Hepatocyte (in vitro differentiated cells): ENCODE measurements at regions not wholly inside any gene's neighbourhood (a gene's known extent, or its start where the extent isn't known, plus 50 kb on each side); places are given as distances from the start of the nearest gene placed in this dataset.

Source experiments
- DNase-seq: peaks from one replicate; pipeline ENCODE4 v3.0.0-alpha.2; 2016; ENCODE audit warnings: low spot score
- H2AFZ ChIP-seq: fragments of 200-600 bp; sonication (generic); 2 replicates; pipeline ENCODE4 v1.6.0; 2016; ENCODE audit warnings: antibody characterized with exemption, mild to moderate bottlenecking
- H3K27ac ChIP-seq: fragments of 200-600 bp; sonication (generic); 2 replicates; pipeline ENCODE4 v1.5.1; 2016; ENCODE audit warnings: mild to moderate bottlenecking
- H3K27me3 ChIP-seq: fragments of 200-600 bp; sonication (generic); 2 replicates; pipeline ENCODE4 v1.6.1; 2016
- H3K36me3 ChIP-seq: fragments of 200-600 bp; sonication (generic); replicated peaks from 2 replicates; pipeline ENCODE4 v1.5.1; 2016; ENCODE audit warnings: low read depth; ENCODE audit not compliant: insufficient read depth
- H3K4me1 ChIP-seq: fragments of 200-600 bp; sonication (generic); 2 replicates; pipeline ENCODE4 v1.5.1; 2016; ENCODE audit warnings: mild to moderate bottlenecking, moderate library complexity; ENCODE audit not compliant: insufficient read depth
- H3K4me2 ChIP-seq: fragments of 200-600 bp; sonication (generic); 2 replicates; pipeline ENCODE4 v1.6.0; 2016
- H3K4me3 ChIP-seq: fragments of 200-600 bp; sonication (generic); 2 replicates; pipeline ENCODE4 v1.5.1; 2016; ENCODE audit warnings: mild to moderate bottlenecking
- H3K79me2 ChIP-seq: fragments of 200-600 bp; sonication (generic); 2 replicates; pipeline ENCODE4 v1.6.0; 2017; ENCODE audit warnings: mild to moderate bottlenecking
- H3K9me2 ChIP-seq: fragments of 200-600 bp; sonication (generic); replicated peaks from 2 replicates; pipeline ENCODE4 v1.6.0; 2017; ENCODE audit warnings: mild to moderate bottlenecking; ENCODE audit not compliant: insufficient read depth
- H3K9me3 ChIP-seq: fragments of 200-600 bp; sonication (generic); 2 replicates; pipeline ENCODE4 v1.5.1; 2016; ENCODE audit warnings: low read depth, mild to moderate bottlenecking
- H4K20me1 ChIP-seq: fragments of 200-600 bp; sonication (generic); 2 replicates; pipeline ENCODE4 v1.6.0; 2016; ENCODE audit warnings: mild to moderate bottlenecking; ENCODE audit not compliant: insufficient read depth, poor library complexity, severe bottlenecking
- CTCF ChIP-seq: fragments of 200-600 bp; sonication (generic); IDR thresholded peaks from 2 replicates; pipeline ENCODE4 v1.5.1; 2016; ENCODE audit warnings: antibody characterized with exemption, mild to moderate bottlenecking; ENCODE audit not compliant: poor library complexity
- EZH2 ChIP-seq: fragments of 200-600 bp; sonication (generic); IDR thresholded peaks from 2 replicates; pipeline ENCODE4 v1.6.1; 2016; ENCODE audit warnings: antibody characterized with exemption, mild to moderate bottlenecking, borderline replicate concordance
- EZH2phosphoT487 ChIP-seq: fragments of 200-600 bp; sonication (generic); IDR thresholded peaks from one replicate; pipeline ENCODE4 v1.6.1; 2018; ENCODE audit warnings: antibody characterized with exemption, mild to moderate bottlenecking, low read depth, moderate library complexity; ENCODE audit not compliant: unreplicated experiment, severe bottlenecking
- WGBS: methylation state at CpG from one replicate; pipeline ENCODE4 v1.1.6; 2016; ENCODE audit warnings: low lambda C conversion rate; ENCODE audit errors: missing lambda C conversion rate; 5-methylcytosine and 5-hydroxymethylcytosine counted together

DNA sequence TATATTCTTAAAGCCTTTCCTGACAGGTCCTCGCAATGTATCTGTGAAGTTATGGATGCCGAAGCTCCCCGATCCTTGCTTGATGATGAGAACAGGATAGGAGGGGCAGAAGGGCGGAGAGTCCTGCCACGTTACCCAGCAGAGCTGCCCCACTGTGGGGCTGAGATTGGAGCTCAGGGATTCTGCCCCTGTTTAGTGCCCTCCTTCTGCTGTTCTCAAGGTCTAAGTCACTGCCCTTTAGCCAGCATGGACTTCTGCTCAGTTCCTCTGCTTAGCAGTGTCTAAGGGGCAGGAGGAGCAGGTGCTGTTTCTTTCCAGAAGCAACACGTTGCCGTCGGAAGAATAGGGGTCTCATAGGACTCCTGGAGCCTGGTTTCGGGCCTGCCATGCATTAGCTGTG lies 164.2 kb upstream of the B3GAT1 start:
- no peak for DNase-seq
- no peaks in the 10 kb centered on the region for H4K20me1 ChIP-seq
- TF ChIP-seq EZH2phosphoT487, result no peak
- no peak overlapping the region for H2AFZ ChIP-seq
- H3K4me3 ChIP-seq, result no peak overlapping the region
- H3K4me1 ChIP-seq, result no peaks in the 10 kb centered on the region
- H3K9me3 ChIP-seq, result no peaks in the 10 kb centered on the region
- H3K4me2 ChIP-seq, result no peak overlapping the region
- 72% methylated on average over 9 of the region's 9 CpGs for WGBS
- H3K9me2 ChIP-seq, result no peaks in the 10 kb centered on the region
- H3K79me2 ChIP-seq, result no peaks in the 10 kb centered on the region
- H3K36me3 ChIP-seq, result no peaks in the 10 kb centered on the region
- H3K27ac ChIP-seq, result no peak overlapping the region
- no peaks in the 10 kb centered on the region for H3K27me3 ChIP-seq

GRCh38 chr11:134575504-134576230 lies 163.6 kb upstream of the B3GAT1 start:
- DNase-seq, result no peak

GRCh38 chr11:134574947-134575346 lies 162.9 kb upstream of the B3GAT1 start:
- Histone ChIP-seq H3K4me3 (no peak overlapping the region), H3K27ac (no peak overlapping the region), H3K9me2 (no peaks in the 10 kb centered on the region), H3K4me1 (no peaks in the 10 kb centered on the region), H3K4me2 (no peak overlapping the region), H3K79me2 (no peaks in the 10 kb centered on the region), H3K36me3 (no peaks in the 10 kb centered on the region), H4K20me1 (no peaks in the 10 kb centered on the region), H3K27me3 (peaks cover 7% of the 10 kb centered on the region), H3K9me3 (no peaks in the 10 kb centered on the region), H2AFZ (no peak overlapping the region)
- WGBS, result 90% methylated on average over 8 of the region's 8 CpGs
- no peak for TF ChIP-seq CTCF
- DNase-seq, result no peak

More at GRCh38 chr11:134575504-134576230, 163.6 kb upstream of the B3GAT1 start:
- no peak overlapping the region for H3K4me3 ChIP-seq
- WGBS, result 82% methylated on average over 16 of the region's 16 CpGs
- no peak overlapping the region for H3K4me2 ChIP-seq
- H3K9me3 ChIP-seq, result no peaks in the 10 kb centered on the region
- H3K4me1 ChIP-seq, result no peaks in the 10 kb centered on the region
- H3K27ac ChIP-seq, result no peak overlapping the region
- H2AFZ ChIP-seq, result no peak overlapping the region
- no peaks in the 10 kb centered on the region for H3K9me2 ChIP-seq
- H3K79me2 ChIP-seq, result no peaks in the 10 kb centered on the region
- H3K27me3 ChIP-seq, result peaks cover 2% of the 10 kb centered on the region
- H3K36me3 ChIP-seq, result no peaks in the 10 kb centered on the region
- no peak for TF ChIP-seq EZH2phosphoT487
- TF ChIP-seq EZH2, result no peak
- TF ChIP-seq CTCF, result no peak
- no peaks in the 10 kb centered on the region for H4K20me1 ChIP-seq

DNA sequence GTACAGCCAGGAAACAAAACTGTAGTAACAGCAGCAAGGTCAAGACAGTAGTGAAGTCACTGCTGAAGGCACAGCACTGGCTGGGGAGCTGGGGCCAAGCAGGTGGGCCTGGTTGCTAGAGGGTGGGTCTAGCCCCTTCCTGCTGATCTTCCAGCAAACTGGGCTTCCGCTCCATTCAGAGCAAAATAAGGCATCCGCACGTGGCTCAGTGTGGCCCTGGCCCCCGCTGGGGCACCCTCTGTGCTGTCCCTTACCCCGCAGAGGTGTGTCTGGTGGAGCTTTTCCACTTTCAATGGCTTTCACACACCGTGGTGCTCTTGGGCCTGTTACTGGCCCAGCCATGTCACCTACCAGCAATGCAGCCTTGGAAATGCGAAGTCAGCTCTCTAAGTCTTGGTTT lies 162.4 kb upstream of the B3GAT1 start:
- WGBS, result 95% methylated on average over 7 of the region's 7 CpGs
- Histone ChIP-seq H2AFZ (no peak overlapping the region), H3K79me2 (no peaks in the 10 kb centered on the region)

More for the DNA sequence above, 162.4 kb upstream of the B3GAT1 start:
- Histone ChIP-seq H4K20me1 (no peaks in the 10 kb centered on the region), H3K9me2 (no peaks in the 10 kb centered on the region), H3K27me3 (peaks cover 7% of the 10 kb centered on the region), H3K9me3 (no peaks in the 10 kb centered on the region), H3K36me3 (no peaks in the 10 kb centered on the region), H3K4me2 (no peak overlapping the region), H3K27ac (no peak overlapping the region), H3K4me3 (no peak overlapping the region), H3K4me1 (no peaks in the 10 kb centered on the region)
- no peak for TF ChIP-seq CTCF
- TF ChIP-seq EZH2, result no peak
- DNase-seq, result no peak
